PC-9 (cell line): ENCODE measurements at regions not wholly inside any gene's neighbourhood (a gene's known extent, or its start where the extent isn't known, plus 50 kb on each side); places are given as distances from the start of the nearest gene placed in this dataset.

ENCODE experiments used
- EZH2 ChIP-seq: fragments of 200-600 bp; sonication (generic); IDR thresholded peaks from 2 replicates; pipeline ENCODE4 v1.8.0; 2017; ENCODE audit warnings: antibody characterized with exemption, low read depth
- TF ChIP-seq, protein P1 (sequence below): fragments of 200-600 bp; sonication (generic); conservative IDR thresholded peaks from 2 replicates; pipeline ENCODE4 v1.6.1; 2017; ENCODE audit warnings: mixed run types, antibody characterized with exemption, mild to moderate bottlenecking, moderate library complexity

DNA sequence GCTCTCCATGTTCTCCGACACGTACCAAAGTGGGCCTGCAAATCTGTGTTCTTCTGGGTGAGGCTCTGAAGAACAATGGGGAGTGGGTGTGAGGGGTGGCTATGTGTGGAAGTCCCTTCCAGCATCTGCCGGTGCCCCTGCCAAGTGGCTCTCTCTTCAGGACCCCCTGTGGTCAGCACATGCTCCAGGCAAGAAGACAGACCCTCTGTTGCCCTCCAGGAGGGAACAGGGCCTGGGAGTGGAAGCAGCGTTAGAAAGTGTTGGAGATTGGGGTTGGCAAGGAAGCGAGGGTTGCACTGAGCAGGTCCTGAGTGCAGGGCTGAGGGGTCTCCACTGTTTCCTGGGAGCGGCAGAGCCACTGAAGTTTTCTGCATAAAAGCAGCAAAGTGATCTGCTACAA is 60.5 kb downstream of the EMX2 start:
- TF ChIP-seq, protein P1, sequence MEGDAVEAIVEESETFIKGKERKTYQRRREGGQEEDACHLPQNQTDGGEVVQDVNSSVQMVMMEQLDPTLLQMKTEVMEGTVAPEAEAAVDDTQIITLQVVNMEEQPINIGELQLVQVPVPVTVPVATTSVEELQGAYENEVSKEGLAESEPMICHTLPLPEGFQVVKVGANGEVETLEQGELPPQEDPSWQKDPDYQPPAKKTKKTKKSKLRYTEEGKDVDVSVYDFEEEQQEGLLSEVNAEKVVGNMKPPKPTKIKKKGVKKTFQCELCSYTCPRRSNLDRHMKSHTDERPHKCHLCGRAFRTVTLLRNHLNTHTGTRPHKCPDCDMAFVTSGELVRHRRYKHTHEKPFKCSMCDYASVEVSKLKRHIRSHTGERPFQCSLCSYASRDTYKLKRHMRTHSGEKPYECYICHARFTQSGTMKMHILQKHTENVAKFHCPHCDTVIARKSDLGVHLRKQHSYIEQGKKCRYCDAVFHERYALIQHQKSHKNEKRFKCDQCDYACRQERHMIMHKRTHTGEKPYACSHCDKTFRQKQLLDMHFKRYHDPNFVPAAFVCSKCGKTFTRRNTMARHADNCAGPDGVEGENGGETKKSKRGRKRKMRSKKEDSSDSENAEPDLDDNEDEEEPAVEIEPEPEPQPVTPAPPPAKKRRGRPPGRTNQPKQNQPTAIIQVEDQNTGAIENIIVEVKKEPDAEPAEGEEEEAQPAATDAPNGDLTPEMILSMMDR = no peak
- no peak for TF ChIP-seq EZH2
